Epidermal melanocyte (primary cell): ENCODE measurements at regions not wholly inside any gene's neighbourhood (a gene's known extent, or its start where the extent isn't known, plus 50 kb on each side); places are given as distances from the start of the nearest gene placed in this dataset.
"Not testable (repeated sequence)": the region's sequence is repeated elsewhere in the genome, so short reads cannot be mapped to it uniquely, and the experiment has no call there.

Experiments
- DNase-seq: peaks from one replicate; pipeline ENCODE4 v3.0.0; 2011; ENCODE audit warnings: low spot score; ENCODE audit not compliant: insufficient read length

- no peak for DNase-seq
These were observed 203.7 kb downstream of the ICOS start for GRCh38 chr2:204140246-204140645.

DNA sequence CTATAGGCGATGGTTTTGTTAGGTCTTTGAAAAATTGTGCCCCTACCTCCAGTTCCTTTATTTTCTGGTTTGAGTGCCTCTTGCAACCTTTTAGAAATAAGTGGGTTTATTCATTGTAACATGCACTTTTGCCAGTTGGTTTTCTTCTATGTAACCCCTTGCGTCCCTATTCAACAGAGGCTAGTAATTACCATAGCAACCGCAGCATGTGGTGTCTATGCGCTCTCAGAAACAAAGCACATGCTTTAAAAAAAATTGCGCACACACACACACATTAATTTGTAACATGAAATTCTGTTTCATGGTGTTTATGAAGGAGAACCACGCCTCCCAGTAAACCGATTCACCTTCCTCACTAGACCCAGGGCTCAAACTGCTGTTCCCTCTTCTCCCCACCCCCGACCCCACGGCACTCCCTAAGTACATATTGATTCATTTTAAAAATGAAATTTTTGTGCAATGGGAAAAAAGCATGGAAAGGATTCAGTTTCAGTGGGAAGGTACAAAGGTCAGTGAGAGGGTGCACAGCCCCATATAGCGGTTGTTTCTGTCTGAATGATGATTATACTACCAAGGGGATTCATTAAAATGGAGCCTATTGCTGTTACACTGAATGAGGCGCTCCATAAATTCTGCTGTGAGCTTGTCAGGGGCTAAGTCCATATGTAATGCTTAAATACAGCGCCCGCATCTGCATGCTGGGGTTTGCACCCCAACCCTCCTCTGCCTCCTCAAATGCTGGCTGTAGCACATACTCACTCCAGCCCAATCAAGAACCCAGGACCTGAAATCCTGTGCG, 206.9 kb downstream of the ICOS start:
- DNase-seq = no peak

GRCh38 chr2:204144492-204144891, 207.9 kb downstream of the ICOS start:
- no peak for DNase-seq

GRCh38 chr2:204145263-204145751, 208.7 kb downstream of the ICOS start:
- peak; percentile 40 for DNase-seq

DNA sequence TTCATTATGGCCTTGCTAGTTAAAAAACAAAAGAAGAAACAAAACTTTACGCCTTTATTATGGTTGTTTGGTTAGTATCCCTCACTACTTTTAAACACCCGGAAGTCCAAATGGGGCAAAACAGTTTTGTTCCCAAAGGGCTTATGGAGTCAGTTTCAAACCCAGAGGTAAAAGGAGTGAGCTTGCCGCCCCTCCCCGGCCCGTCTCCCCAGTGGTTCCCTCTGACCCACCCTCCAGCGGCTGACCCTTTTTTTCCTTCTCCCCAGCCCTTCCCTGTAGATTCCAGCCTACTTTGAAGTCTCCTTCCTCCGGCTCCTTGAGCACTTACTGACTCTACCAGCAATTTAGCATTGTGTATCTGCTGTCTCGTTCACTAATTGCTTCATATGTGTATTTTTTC, 209.2 kb downstream of the ICOS start:
- DNase-seq = no peak

DNA sequence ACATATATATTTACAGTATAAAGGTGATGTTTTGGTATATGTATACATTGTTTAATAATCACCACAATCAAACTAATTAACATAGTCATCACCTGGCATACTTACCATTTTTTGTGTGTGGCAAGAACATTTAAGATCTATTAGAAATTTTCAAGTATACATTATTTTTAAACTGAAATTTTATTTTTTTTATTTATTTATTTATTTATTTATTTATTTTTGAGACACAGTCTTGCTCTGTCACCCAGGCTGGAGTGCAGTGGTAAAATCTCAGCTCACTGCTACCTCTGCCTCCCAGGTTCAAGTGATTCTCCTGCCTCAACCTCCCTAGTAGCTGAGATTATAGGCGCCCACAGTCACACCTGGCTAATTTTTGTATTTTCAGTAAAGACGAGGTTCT, 210.5 kb downstream of the ICOS start:
- DNase-seq = not testable (repeated sequence)

GRCh38 chr2:204150721-204151120, 214.2 kb downstream of the ICOS start:
- no peak for DNase-seq

- DNase-seq = no peak
These were observed 216.1 kb downstream of the ICOS start for GRCh38 chr2:204152616-204153015.

- no peak for DNase-seq
These were observed 218.3 kb downstream of the ICOS start for GRCh38 chr2:204154863-204155262.

DNA sequence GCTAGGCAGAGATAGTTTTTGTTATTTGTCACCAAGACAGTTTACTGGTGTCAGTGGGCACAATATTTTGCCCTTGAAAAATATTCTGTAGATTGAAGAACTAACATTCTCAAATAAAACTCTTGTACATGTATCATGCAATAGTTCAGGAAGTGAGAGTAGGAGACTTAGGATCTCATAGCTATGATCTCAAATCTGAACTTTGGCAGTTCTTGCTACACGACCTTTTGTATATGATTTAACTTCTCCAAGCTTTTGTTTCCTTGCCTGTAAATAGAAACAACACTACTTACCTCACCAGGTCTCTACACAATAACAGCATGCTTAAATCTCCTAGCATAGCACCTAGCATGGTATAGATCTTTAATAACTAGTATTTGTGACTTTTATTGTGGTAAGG, 219.9 kb downstream of the ICOS start:
- DNase-seq = no peak

GRCh38 chr2:204157684-204158083, 221.1 kb downstream of the ICOS start:
- DNase-seq = no peak

DNA sequence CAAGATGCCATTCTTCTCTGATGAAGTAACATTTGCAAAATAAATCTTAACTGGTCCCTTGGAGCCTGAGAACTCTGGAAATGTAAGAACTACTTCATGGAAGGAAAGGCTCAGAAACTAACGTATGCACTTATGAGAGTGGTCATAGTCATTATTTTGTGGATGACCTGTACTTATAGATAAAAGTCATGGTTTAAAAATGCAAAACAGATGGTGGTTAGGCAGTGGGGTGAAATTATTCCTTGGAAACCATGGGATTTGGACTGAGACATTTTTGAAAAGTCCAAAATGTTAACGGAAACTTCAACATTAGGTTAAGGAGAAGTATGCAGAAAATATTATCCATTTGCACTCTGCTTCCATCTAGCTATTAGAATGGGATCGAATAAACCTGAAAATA, 223.0 kb downstream of the ICOS start:
- no peak for DNase-seq

DNA sequence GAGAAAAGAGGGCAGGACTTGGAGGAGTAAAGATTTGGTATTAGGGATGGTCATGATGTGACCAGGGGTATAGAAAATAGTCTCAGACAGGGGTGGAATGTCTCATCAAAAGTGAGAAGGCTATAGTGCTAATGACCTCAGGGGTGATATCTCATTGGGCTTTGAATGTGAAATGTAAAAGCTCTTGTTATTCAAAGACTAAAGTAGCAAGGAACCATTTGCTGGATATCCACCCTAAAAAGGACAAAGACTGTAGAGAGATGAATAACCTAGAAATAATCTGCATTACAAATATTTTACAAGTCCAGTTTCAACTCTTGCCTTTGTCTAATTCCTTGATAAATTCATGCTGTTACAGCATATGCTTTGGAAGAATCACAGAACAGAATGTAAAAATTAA, 224.4 kb downstream of the ICOS start:
- no peak for DNase-seq

GRCh38 chr2:204161886-204162285, 225.3 kb downstream of the ICOS start:
- no peak for DNase-seq

- no peak for DNase-seq
These were observed 230.4 kb downstream of the ICOS start for GRCh38 chr2:204166961-204167360.

DNA sequence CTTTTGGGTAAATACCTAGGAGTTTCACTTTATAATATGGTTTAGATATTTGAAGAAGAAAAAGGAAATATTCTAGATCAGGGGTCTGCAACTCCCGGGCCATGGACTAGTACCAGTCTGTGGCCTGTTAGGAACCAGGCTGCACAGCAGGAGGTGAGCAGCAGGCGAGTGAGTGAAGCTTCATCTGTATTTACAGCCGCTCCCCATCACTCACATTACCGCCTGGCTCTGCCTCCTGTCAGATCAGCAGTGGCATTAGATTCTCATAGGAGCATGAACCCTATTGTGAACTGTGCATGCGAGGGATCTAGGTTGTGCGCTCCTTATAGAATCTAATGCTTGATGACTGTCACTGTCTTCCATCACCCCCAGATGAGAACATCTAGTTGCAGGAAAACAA, 231.1 kb downstream of the ICOS start:
- DNase-seq = not testable (repeated sequence)

GRCh38 chr2:204170411-204170810, 233.8 kb downstream of the ICOS start:
- no peak for DNase-seq

DNA sequence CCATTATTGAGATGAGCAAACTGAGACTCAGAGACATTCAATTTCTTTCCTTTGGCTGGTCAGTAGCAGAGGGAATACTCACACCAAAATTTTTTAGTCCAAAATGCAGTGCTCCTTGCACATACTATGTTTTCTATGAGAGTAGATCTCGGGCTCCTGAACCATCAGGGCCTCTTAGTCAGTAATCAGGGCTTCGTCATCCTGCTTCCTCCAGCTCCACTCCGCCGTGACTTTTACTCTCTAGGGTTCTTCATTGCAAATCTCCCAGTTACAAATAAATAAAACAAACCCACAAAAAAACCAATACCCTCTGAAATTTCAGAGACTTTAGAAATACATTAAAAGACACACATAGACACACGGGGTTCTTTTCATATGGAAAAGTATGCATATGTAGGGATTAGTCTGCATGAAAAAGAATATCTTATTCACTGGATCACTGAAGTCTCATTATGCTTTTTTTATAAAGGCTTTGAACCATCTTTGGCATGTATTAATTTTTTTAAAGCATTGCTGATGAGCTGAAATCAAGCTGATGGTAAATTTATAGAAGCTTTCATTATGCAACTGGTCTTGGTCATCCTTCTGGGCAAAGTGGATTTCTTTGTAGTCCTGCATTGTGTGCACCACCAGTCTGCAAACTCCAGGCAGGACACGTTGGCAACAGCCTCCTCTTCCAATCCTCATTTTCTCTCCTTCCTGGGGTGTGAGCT, 235.0 kb downstream of the ICOS start:
- DNase-seq = no peak

- DNase-seq = no peak
These were observed 235.6 kb downstream of the ICOS start for GRCh38 chr2:204172145-204172600.

GRCh38 chr2:204174034-204174433, 237.5 kb downstream of the ICOS start:
- DNase-seq = no peak

DNA sequence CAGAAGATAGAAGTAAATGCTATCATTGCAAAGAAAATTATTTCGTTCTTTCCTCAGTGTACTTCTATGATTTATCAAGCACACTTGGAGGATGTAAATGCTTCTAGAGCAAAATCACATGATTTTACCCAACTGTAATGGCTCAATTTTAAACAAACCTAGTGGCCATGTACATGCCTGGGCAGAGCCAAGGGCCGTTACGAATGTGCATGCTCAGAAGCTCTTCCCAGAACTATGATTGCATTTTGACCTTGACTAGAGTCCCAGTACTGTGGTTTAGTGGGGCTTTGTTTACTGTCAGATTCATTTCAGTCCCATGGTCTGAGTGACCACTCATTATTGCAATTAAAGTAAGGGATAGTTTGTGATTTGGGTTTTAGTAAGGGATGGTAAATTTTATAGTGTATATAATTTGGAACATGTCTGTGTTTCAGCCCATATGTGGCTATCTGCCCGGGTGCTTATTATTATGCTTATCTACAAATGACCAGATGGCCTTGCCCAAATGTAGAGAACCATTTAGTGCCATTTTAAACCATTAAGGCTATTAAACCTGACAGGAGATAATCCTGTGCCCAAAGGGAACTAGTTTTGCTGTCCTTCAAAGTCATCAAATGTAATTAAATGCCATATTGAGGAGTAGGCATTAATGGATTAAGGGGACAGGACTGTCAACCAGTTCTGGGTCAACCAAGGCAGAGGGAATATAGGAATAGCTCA, 239.1 kb downstream of the ICOS start:
- DNase-seq = no peak

DNA sequence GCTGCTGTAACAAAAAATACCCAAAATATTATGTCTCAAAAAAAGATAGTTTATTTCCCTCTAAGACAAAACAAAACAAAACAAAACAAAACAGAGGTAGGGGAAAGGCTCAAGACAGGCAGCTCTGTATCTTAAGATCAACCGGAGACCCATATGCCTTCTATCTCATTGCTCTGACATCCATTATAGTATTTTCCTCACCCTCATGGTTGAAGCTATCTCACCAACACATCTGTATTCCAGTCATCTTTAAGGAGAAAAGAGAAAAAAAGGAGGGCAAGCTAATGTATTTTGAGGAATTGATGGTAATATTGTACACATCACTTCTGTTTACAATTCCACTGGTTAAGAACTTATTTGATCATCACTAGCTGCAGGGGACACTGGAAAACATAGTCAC, 239.7 kb downstream of the ICOS start:
- no peak for DNase-seq
